AG04449 (cell line): ENCODE measurements at regions not wholly inside any gene's neighbourhood (a gene's known extent, or its start where the extent isn't known, plus 50 kb on each side); places are given as distances from the start of the nearest gene placed in this dataset.

Experiments used
- CTCF ChIA-PET: fragments of 350-600 bp; formaldehyde crosslinking; extraction: SDS; loops from one replicate; lab custom pipeline; 2021; ENCODE audit warnings: antibody characterized with exemption; lab: Yijun Ruan, JAX
- POLR2A ChIA-PET: fragments of 400-600, 350-600 bp; formaldehyde crosslinking; extraction: SDS; loops from one replicate; lab custom pipeline; 2020; ENCODE audit warnings: antibody characterized with exemption, inconsistent platforms; lab: Yijun Ruan, JAX
- DNase-seq: peaks from one replicate; pipeline ENCODE4 v3.0.0-alpha.2; 2010; ENCODE audit warnings: low read depth, low spot score
- H3K4me3 ChIP-seq: 2 replicates; pipeline ENCODE4 v1.5.1; 2011; ENCODE audit warnings: low read depth, mild to moderate bottlenecking, control low read depth, low read length
- TF ChIP-seq, protein P1 (sequence below): IDR thresholded peaks from one replicate; pipeline ENCODE4 v1.5.1; 2011; ENCODE audit warnings: mild to moderate bottlenecking, moderate library complexity, low read length, control low read depth, inconsistent platforms; ENCODE audit not compliant: insufficient read depth; ENCODE audit errors: missing control alignments

- H3K4me3 ChIP-seq, result no peak overlapping the region
- CTCF ChIA-PET, result no interaction called here
- POLR2A ChIA-PET, result no interaction called here
- no peak for DNase-seq
- TF ChIP-seq, protein P1, sequence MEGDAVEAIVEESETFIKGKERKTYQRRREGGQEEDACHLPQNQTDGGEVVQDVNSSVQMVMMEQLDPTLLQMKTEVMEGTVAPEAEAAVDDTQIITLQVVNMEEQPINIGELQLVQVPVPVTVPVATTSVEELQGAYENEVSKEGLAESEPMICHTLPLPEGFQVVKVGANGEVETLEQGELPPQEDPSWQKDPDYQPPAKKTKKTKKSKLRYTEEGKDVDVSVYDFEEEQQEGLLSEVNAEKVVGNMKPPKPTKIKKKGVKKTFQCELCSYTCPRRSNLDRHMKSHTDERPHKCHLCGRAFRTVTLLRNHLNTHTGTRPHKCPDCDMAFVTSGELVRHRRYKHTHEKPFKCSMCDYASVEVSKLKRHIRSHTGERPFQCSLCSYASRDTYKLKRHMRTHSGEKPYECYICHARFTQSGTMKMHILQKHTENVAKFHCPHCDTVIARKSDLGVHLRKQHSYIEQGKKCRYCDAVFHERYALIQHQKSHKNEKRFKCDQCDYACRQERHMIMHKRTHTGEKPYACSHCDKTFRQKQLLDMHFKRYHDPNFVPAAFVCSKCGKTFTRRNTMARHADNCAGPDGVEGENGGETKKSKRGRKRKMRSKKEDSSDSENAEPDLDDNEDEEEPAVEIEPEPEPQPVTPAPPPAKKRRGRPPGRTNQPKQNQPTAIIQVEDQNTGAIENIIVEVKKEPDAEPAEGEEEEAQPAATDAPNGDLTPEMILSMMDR, result no peak
Observed at GRCh38 chr7:13731643-13732042, 257.8 kb downstream of the ETV1 start.

DNA sequence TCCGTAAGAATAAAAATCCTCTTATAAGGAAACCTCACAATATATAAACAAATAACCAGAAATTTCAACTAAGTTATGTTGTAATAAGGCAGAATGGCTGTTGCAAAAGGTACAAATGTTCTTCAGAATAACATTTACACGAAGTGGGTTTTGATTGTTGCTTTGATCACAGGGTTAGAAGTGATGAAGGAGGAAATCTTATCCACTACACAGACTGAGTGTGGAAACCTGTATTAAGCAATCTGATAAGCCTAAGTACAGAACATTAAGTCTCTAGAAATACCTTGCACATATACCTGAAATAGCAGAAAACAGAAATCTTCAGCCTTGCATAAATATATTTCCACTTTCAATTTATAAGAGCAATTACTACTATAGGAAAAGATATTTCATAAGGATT lies 251.9 kb downstream of the ETV1 start:
- ChIA-PET CTCF (no interaction called here), POLR2A (no interaction called here)
- DNase-seq, result no peak
- H3K4me3 ChIP-seq, result no peak overlapping the region
- TF ChIP-seq, protein P1, result no peak

DNA sequence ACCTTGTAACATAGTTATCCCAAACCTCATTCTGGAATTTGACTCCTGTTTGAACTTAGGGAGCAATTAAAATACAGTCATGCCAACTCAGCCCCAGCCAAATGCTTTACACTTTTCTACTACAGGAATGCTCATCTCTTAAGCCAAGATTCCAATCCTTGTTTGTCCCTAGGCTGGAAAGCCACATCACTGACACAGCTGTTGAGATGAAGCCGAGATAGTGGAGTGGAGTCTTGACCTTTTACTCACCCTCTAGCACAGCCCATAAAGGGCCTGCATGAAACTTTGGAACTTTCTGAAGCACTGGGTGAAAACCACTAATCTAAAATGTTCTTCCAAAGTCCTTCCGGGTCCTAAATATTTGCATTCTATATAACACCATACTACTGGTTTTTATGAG lies 247.3 kb downstream of the ETV1 start:
- DNase-seq, result peak; percentile 44
- no peak overlapping the region for H3K4me3 ChIP-seq
- ChIA-PET POLR2A (no interaction called here), CTCF (interaction anchor here (0.8 to 1.6 kb wide), 8 partner anchors 9 to 1303 kb away, joined by 3 to 5 read pairs (median 4); no protein-coding TSS in a partner anchor)
- TF ChIP-seq, protein P1, result no peak

- no peak for DNase-seq
- CTCF ChIA-PET, result interaction anchor here (0.7 to 2.0 kb wide), 17 partner anchors 10 to 1303 kb away, joined by 3 to 7 read pairs (median 3); no protein-coding TSS in a partner anchor
- POLR2A ChIA-PET, result no interaction called here
- TF ChIP-seq, protein P1, result peak; percentile 41
- no peak overlapping the region for H3K4me3 ChIP-seq
Observed at GRCh38 chr7:13742811-13743210, 246.7 kb downstream of the ETV1 start.

DNA sequence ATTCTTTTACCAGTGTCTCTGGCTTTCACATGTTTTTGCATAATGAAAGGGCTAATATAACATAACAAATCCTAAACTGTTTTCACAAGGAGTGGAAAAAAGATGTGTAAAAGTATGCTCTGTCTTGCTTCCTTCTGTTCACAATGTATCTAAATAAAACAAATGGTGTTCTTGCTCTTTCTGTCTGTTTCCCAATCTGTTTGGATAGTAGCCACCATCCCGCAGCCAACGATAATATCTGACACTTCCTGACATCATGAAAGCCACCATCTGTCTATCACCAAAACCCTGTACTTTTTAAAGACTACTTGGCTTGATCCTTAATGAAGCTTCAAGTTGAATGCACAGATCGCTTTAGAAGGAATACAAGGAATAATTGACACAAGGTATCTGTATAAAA lies 246.2 kb downstream of the ETV1 start:
- CTCF ChIA-PET, result interaction anchor here (0.7 to 2.0 kb wide), 15 partner anchors 10 to 248 kb away, joined by 3 to 7 read pairs (median 3); no protein-coding TSS in a partner anchor
- POLR2A ChIA-PET, result no interaction called here
- no peak for DNase-seq
- TF ChIP-seq, protein P1, result no peak
- H3K4me3 ChIP-seq, result no peak overlapping the region

DNA sequence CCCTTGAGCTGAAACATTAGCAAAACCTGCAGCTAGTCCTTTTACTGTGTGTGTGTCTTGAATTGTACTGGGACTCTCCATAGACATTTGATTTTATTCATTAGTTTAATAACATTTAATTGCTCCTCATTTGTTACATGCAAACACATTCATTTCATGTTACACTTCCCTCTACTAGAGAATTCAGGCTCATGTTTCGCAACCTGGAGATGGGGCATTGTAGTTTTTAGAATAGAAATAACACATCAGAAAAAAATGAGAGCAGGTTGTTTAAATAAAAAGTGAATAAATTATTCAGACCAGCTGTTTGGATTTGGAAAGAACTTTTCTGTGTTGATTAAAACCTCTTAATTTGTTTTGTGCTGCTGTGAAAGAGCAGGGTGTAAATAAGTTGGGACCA lies 243.9 kb downstream of the ETV1 start:
- no peak for DNase-seq
- no peak overlapping the region for H3K4me3 ChIP-seq
- ChIA-PET POLR2A (no interaction called here), CTCF (no interaction called here)
- TF ChIP-seq, protein P1, result no peak
